GM18909 (cell line): ENCODE measurements at regions not wholly inside any gene's neighbourhood (a gene's known extent, or its start where the extent isn't known, plus 50 kb on each side); places are given as distances from the start of the nearest gene placed in this dataset.
"Not testable (repeated sequence)": the region's sequence is repeated elsewhere in the genome, so short reads cannot be mapped to it uniquely, and the experiment has no call there.

Experiments used
- ATAC-seq: cut with Tn5 transposase; IDR thresholded peaks from one replicate; pipeline ENCODE4 v1.9.1; 2021; ENCODE audit warnings: mild to moderate bottlenecking; ENCODE audit not compliant: unreplicated experiment, poor library complexity

- ATAC-seq: no peak
Measured at GRCh38 chr6:23656255-23657194, 469.5 kb upstream of the NRSN1 start.

- ATAC-seq: no peak
Measured at GRCh38 chr6:23659125-23659524, 466.9 kb upstream of the NRSN1 start.

GRCh38 chr6:23661549-23661948, 464.5 kb upstream of the NRSN1 start:
- no peak for ATAC-seq

GRCh38 chr6:23663096-23663495, 462.9 kb upstream of the NRSN1 start:
- no peak for ATAC-seq

GRCh38 chr6:23663652-23664051, 462.4 kb upstream of the NRSN1 start:
- ATAC-seq: no peak

GRCh38 chr6:23665911-23666310, 460.1 kb upstream of the NRSN1 start:
- ATAC-seq: not testable (repeated sequence)

- no peak for ATAC-seq
Measured at GRCh38 chr6:23672737-23673136, 453.3 kb upstream of the NRSN1 start.

GRCh38 chr6:23678626-23679025, 447.4 kb upstream of the NRSN1 start:
- no peak for ATAC-seq

- ATAC-seq: no peak
Measured at GRCh38 chr6:23681743-23682142, 444.3 kb upstream of the NRSN1 start.

GRCh38 chr6:23688650-23689049, 437.4 kb upstream of the NRSN1 start:
- no peak for ATAC-seq

- ATAC-seq: no peak
Measured at GRCh38 chr6:23690453-23691049, 435.5 kb upstream of the NRSN1 start.

GRCh38 chr6:23692184-23692583, 433.8 kb upstream of the NRSN1 start:
- no peak for ATAC-seq

GRCh38 chr6:23696992-23697391, 429.0 kb upstream of the NRSN1 start:
- ATAC-seq: no peak

- ATAC-seq: no peak
Measured at GRCh38 chr6:23704479-23705052, 421.4 kb upstream of the NRSN1 start.

- ATAC-seq: no peak
Measured at GRCh38 chr6:23705697-23706096, 420.3 kb upstream of the NRSN1 start.

- ATAC-seq: no peak
Measured at GRCh38 chr6:23712756-23713155, 413.3 kb upstream of the NRSN1 start.

- ATAC-seq: peak; percentile 83
Measured at GRCh38 chr6:23713211-23713610, 412.8 kb upstream of the NRSN1 start.

GRCh38 chr6:23728707-23729106, 397.3 kb upstream of the NRSN1 start:
- ATAC-seq: no peak

- ATAC-seq: no peak
Measured at GRCh38 chr6:23731609-23732008, 394.4 kb upstream of the NRSN1 start.

GRCh38 chr6:23732521-23732920, 393.5 kb upstream of the NRSN1 start:
- ATAC-seq: no peak

GRCh38 chr6:23735151-23735550, 390.9 kb upstream of the NRSN1 start:
- no peak for ATAC-seq
